ENCODE measurements at regions not wholly inside any gene's neighbourhood (a gene's known extent, or its start where the extent isn't known, plus 50 kb on each side); places are given as distances from the start of the nearest gene placed in this dataset.
A peak's percentile ranks its signal among the peaks of the same experiment; 100 is the strongest.

DNA sequence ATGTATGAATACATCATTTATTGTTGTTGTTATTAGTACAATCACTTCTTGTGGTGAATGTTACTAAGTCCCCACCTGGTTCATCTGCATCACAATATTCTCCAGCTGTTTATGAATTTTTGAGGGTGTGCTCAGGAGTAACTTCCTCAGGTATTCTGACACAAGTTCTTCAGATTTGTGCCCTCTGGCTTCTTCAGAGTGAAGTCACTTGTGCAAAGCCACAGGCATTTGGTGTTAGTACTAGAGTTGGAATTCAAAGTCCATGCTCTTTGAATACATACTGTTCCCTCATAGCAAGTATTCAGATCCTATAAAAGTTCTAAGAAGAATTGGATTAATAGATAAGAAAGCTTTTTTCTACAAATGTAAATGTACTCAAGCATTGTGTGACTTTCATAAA, 150.3 kb upstream of the AVPR1A start:
- no peaks in the 10 kb centered on the region for H3K36me3 ChIP-seq (ENCODE audit: control insufficient read depth, insufficient read depth, low read length)
- DNase-seq (ENCODE audit: low read depth) (peak; percentile 47), FAIRE-seq (no peak)
- H3K27me3 ChIP-seq (ENCODE audit: control insufficient read depth, insufficient read depth, low read length), result peaks cover 2% of the 10 kb centered on the region
- TF ChIP-seq, protein P1, sequence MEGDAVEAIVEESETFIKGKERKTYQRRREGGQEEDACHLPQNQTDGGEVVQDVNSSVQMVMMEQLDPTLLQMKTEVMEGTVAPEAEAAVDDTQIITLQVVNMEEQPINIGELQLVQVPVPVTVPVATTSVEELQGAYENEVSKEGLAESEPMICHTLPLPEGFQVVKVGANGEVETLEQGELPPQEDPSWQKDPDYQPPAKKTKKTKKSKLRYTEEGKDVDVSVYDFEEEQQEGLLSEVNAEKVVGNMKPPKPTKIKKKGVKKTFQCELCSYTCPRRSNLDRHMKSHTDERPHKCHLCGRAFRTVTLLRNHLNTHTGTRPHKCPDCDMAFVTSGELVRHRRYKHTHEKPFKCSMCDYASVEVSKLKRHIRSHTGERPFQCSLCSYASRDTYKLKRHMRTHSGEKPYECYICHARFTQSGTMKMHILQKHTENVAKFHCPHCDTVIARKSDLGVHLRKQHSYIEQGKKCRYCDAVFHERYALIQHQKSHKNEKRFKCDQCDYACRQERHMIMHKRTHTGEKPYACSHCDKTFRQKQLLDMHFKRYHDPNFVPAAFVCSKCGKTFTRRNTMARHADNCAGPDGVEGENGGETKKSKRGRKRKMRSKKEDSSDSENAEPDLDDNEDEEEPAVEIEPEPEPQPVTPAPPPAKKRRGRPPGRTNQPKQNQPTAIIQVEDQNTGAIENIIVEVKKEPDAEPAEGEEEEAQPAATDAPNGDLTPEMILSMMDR (IDR thresholded peaks at IDR 0.05; ENCODE audit: insufficient read depth, low read length, severe bottlenecking), result no peak
- H3K4me3 ChIP-seq (ENCODE audit: low read depth, low read length), result no peak overlapping the region

DNA sequence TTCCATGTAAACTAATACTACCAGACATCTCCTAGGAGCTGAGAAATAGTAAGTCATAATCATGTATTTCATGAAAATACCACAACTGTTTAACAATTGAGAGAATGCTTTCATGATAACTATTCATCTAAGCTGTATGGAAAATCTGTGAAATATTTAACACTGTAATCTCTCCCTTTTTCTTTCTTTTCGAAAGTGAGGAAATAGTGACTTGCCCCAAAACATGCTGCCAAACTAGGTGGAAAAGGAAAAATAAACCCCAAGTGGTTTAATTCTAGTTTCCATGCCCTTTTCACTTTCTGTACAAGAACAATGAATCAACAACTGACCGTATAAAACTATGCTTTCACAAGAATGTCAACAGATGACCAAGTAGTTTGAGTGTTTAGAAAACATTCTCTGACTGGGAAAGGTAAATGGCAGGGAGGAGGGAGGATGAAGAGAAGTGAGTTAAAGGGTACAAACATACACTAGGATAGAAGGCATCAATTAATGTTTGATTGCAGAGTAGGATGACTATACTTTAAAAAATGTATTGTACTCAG, 147.5 kb upstream of the AVPR1A start:
- FAIRE-seq (no peak), DNase-seq (ENCODE audit: low read depth) (no peak)
- Histone ChIP-seq H3K27me3 (ENCODE audit: control insufficient read depth, insufficient read depth, low read length) (peaks cover 2% of the 10 kb centered on the region), H3K36me3 (ENCODE audit: control insufficient read depth, insufficient read depth, low read length) (no peaks in the 10 kb centered on the region), H3K4me3 (ENCODE audit: low read depth, low read length) (no peak overlapping the region)
- TF ChIP-seq, protein P1 (IDR thresholded peaks at IDR 0.05; ENCODE audit: insufficient read depth, low read length, severe bottlenecking), result no peak

DNA sequence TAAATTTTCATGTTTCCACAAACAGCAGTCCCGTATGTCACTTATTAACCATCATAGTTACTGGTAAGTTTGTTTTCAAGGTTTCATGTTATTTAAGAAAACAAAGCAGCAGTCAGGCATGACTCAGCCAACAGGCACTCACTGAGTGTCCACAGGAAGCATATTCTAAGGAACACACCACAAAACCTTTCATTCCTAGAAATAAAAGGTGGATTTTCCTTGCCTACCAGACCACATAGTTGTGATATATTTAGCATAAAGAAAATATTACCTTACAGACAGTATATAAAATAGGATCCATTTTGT, 143.3 kb upstream of the AVPR1A start:
- DNase-seq (ENCODE audit: low read depth) (peak; percentile 79), FAIRE-seq (no peak)
- no peaks in the 10 kb centered on the region for H3K36me3 ChIP-seq (ENCODE audit: control insufficient read depth, insufficient read depth, low read length)
- H3K4me3 ChIP-seq (ENCODE audit: low read depth, low read length), result no peak overlapping the region
- TF ChIP-seq, protein P1 (IDR thresholded peaks at IDR 0.05; ENCODE audit: insufficient read depth, low read length, severe bottlenecking), result no peak
- no peaks in the 10 kb centered on the region for H3K27me3 ChIP-seq (ENCODE audit: control insufficient read depth, insufficient read depth, low read length)

DNA sequence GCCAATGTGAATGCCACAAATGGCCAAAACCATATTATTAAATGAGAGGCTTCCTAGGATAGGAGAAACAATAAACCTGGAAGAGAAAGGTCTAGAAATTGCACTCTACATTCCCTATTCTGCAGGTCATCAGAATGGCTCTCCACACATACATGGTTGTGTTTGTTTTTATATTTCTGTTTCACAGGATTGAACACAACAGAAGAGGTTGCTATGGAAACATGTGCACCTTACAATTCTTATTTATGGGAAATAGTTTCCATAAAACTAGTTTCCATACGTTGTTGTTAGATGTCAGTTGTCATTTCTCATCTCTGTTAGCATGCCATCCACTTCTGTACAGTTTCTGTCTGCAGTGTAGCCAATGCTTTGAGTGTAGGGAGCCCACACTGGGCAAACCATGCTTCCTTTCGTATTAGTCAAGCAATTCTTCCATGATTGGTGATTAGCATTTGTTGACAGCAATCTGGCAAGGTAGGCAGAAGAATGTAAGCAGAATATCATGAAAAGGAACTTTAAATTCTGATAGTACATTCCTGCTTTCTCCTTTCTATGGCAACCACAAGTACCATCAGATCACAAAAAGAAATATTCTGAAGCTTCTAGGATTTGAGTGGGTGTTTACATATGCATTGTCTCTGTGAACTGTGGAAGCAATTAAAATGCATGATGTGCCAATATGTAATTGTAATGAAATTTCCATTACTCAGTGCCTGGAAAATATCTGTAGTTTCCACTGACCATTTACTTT, 141.6 kb upstream of the AVPR1A start:
- H3K27me3 ChIP-seq (ENCODE audit: control insufficient read depth, insufficient read depth, low read length), result no peaks in the 10 kb centered on the region
- FAIRE-seq (no peak), DNase-seq (ENCODE audit: low read depth) (no peak)
- no peaks in the 10 kb centered on the region for H3K36me3 ChIP-seq (ENCODE audit: control insufficient read depth, insufficient read depth, low read length)
- TF ChIP-seq, protein P1 (IDR thresholded peaks at IDR 0.05; ENCODE audit: insufficient read depth, low read length, severe bottlenecking), result no peak
- H3K4me3 ChIP-seq (ENCODE audit: low read depth, low read length), result no peak overlapping the region

DNA sequence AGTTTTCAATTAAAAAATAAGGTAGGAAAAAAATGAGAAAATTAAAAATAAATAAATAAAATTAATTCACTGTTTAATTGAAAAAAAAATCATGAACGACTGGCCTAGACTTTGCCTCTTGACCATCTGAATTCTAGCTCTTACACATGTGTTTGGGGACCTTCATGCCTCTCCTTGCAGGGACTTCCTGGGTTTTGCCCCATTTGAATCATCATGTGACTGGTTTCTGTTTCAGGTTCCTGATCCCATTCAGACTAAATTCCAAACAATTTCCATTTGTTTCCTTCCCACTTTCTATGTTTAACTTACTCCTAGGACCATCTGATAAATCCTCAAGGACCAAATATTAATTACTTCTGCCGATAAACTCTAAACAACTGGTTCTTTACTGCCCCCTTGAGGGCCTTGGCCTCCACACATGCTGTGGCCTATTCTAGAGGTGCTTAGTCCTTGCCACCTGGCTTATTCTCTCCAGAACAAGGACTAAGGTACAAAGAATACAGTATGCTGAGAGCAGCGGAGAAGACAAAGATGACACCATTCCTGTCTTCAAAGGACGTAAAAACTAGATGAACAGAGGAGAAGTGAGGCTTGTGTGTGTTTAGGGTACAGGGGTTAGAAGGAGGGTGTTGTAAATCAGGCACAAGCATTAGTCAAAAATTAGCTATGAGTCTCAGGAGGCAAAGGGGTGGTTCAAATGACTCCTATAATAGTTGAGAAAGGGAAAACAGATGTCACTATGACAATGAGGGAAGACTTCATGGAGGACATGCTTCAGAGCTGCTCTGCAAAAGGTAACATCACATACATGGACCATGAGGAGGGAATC, 125.8 kb upstream of the AVPR1A start:
- no peaks in the 10 kb centered on the region for H3K27me3 ChIP-seq (ENCODE audit: control insufficient read depth, insufficient read depth, low read length)
- FAIRE-seq, result no peak
- DNase-seq (ENCODE audit: low read depth), result peak; percentile 47
- no peaks in the 10 kb centered on the region for H3K36me3 ChIP-seq (ENCODE audit: control insufficient read depth, insufficient read depth, low read length)
- TF ChIP-seq, protein P1 (IDR thresholded peaks at IDR 0.05; ENCODE audit: insufficient read depth, low read length, severe bottlenecking), result peak; percentile 69
- H3K4me3 ChIP-seq (ENCODE audit: low read depth, low read length), result no peak overlapping the region
